ENCODE measurements at regions not wholly inside any gene's neighbourhood (a gene's known extent, or its start where the extent isn't known, plus 50 kb on each side); places are given as distances from the start of the nearest gene placed in this dataset.

- Mint-ChIP-seq H3K27me3 (ENCODE audit: unreplicated experiment) (peaks cover 5% of the 10 kb centered on the region), H3K4me1 (ENCODE audit: unreplicated experiment) (no peaks in the 10 kb centered on the region), H3K4me3 (ENCODE audit: unreplicated experiment) (no peak overlapping the region), H3K36me3 (ENCODE audit: unreplicated experiment) (no peaks in the 10 kb centered on the region), H3K9me3 (ENCODE audit: unreplicated experiment) (no peaks in the 10 kb centered on the region), H3K27ac (ENCODE audit: unreplicated experiment) (no peak overlapping the region)
- DNase-seq (ENCODE audit: extremely low spot score, unreplicated experiment), result no peak
- TF ChIP-seq CTCF (IDR thresholded peaks at IDR 0.05), result no peak
Observed at GRCh38 chr5:136517755-136518154, 152.4 kb upstream of the TRPC7 start.

- no peak overlapping the region for H3K4me3 Mint-ChIP-seq (ENCODE audit: unreplicated experiment)
- peaks cover 5% of the 10 kb centered on the region for H3K27me3 Mint-ChIP-seq (ENCODE audit: unreplicated experiment)
- no peak overlapping the region for H3K27ac Mint-ChIP-seq (ENCODE audit: unreplicated experiment)
- no peak for TF ChIP-seq CTCF (IDR thresholded peaks at IDR 0.05)
- no peaks in the 10 kb centered on the region for H3K36me3 Mint-ChIP-seq (ENCODE audit: unreplicated experiment)
- no peak for DNase-seq (ENCODE audit: extremely low spot score, unreplicated experiment)
- no peaks in the 10 kb centered on the region for H3K9me3 Mint-ChIP-seq (ENCODE audit: unreplicated experiment)
- H3K4me1 Mint-ChIP-seq (ENCODE audit: unreplicated experiment), result no peaks in the 10 kb centered on the region
Observed at GRCh38 chr5:136516637-136517036, 151.3 kb upstream of the TRPC7 start.

- Mint-ChIP-seq H3K36me3 (ENCODE audit: unreplicated experiment) (no peaks in the 10 kb centered on the region), H3K4me1 (ENCODE audit: unreplicated experiment) (no peaks in the 10 kb centered on the region), H3K27me3 (ENCODE audit: unreplicated experiment) (no peaks in the 10 kb centered on the region), H3K9me3 (ENCODE audit: unreplicated experiment) (no peaks in the 10 kb centered on the region), H3K4me3 (ENCODE audit: unreplicated experiment) (no peak overlapping the region), H3K27ac (ENCODE audit: unreplicated experiment) (no peak overlapping the region)
- TF ChIP-seq CTCF (IDR thresholded peaks at IDR 0.05), result no peak
- no peak for DNase-seq (ENCODE audit: extremely low spot score, unreplicated experiment)
Observed at GRCh38 chr5:136513430-136513829, 148.1 kb upstream of the TRPC7 start.

GRCh38 chr5:136511046-136511445 lies 145.7 kb upstream of the TRPC7 start:
- DNase-seq (ENCODE audit: extremely low spot score, unreplicated experiment), result no peak
- Mint-ChIP-seq H3K4me3 (ENCODE audit: unreplicated experiment) (no peak overlapping the region), H3K9me3 (ENCODE audit: unreplicated experiment) (no peaks in the 10 kb centered on the region), H3K4me1 (ENCODE audit: unreplicated experiment) (no peaks in the 10 kb centered on the region), H3K27me3 (ENCODE audit: unreplicated experiment) (no peaks in the 10 kb centered on the region), H3K36me3 (ENCODE audit: unreplicated experiment) (no peaks in the 10 kb centered on the region), H3K27ac (ENCODE audit: unreplicated experiment) (no peak overlapping the region)
- TF ChIP-seq CTCF (IDR thresholded peaks at IDR 0.05), result no peak

GRCh38 chr5:136510481-136510880 lies 145.1 kb upstream of the TRPC7 start:
- TF ChIP-seq CTCF (IDR thresholded peaks at IDR 0.05), result no peak
- Mint-ChIP-seq H3K36me3 (ENCODE audit: unreplicated experiment) (no peaks in the 10 kb centered on the region), H3K4me1 (ENCODE audit: unreplicated experiment) (no peaks in the 10 kb centered on the region), H3K27ac (ENCODE audit: unreplicated experiment) (no peak overlapping the region), H3K4me3 (ENCODE audit: unreplicated experiment) (no peak overlapping the region), H3K9me3 (ENCODE audit: unreplicated experiment) (no peaks in the 10 kb centered on the region), H3K27me3 (ENCODE audit: unreplicated experiment) (no peaks in the 10 kb centered on the region)
- DNase-seq (ENCODE audit: extremely low spot score, unreplicated experiment), result no peak

All from osteocyte (in vitro differentiated cells).